Lower leg skin (tissue), 3 donors: ENCODE measurements at regions not wholly inside any gene's neighbourhood (a gene's known extent, or its start where the extent isn't known, plus 50 kb on each side); places are given as distances from the start of the nearest gene placed in this dataset.

ENCODE experiments used
- CTCF ChIP-seq, 3 donors: fragments of 450-650 bp; IDR thresholded peaks; one replicate each; pipeline ENCODE4 v1.5.1; 2016; ENCODE audit warnings: antibody characterized with exemption in 3 of 3, mild to moderate bottlenecking in 3 of 3, moderate library complexity in 2 of 3
- POLR2A ChIP-seq, 2 donors: fragments of 450-650 bp; IDR thresholded peaks; one replicate each; pipeline ENCODE4 v1.6.1; 2016 to 2017; ENCODE audit warnings: antibody characterized with exemption in 2 of 2, mild to moderate bottlenecking in 1 of 2, moderate library complexity in 1 of 2

- TF ChIP-seq CTCF (IDR thresholded peaks at IDR 0.05), result no peak
- TF ChIP-seq POLR2A (IDR thresholded peaks at IDR 0.05), result no peak
Measured at GRCh38 chr3:148460686-148461085, 237.0 kb upstream of the AGTR1 start.
